GM10266 (cell line): ENCODE measurements at regions not wholly inside any gene's neighbourhood (a gene's known extent, or its start where the extent isn't known, plus 50 kb on each side); places are given as distances from the start of the nearest gene placed in this dataset.
A peak's percentile ranks its signal among the peaks of the same experiment; 100 is the strongest.
"Not testable (repeated sequence)": the region's sequence is repeated elsewhere in the genome, so short reads cannot be mapped to it uniquely, and the experiment has no call there.

Source experiments
- DNase-seq: peaks from one replicate; pipeline ENCODE4 v3.0.0; 2012; ENCODE audit errors: extremely low spot score
- CTCF ChIP-seq: IDR thresholded peaks from 2 replicates; pipeline ENCODE4 v1.5.1; 2012; ENCODE audit warnings: mild to moderate bottlenecking, low read depth; ENCODE audit not compliant: control insufficient read depth, insufficient read depth; ENCODE audit errors: missing control alignments

GRCh38 chr1:184836934-184837895, 82.6 kb upstream of the EDEM3 start:
- no peak for TF ChIP-seq CTCF
- DNase-seq = no peak

GRCh38 chr1:184836141-184836540, 81.5 kb upstream of the EDEM3 start:
- TF ChIP-seq CTCF = no peak
- no peak for DNase-seq

GRCh38 chr1:184833994-184834393, 79.3 kb upstream of the EDEM3 start:
- DNase-seq = not testable (repeated sequence)

GRCh38 chr1:184832517-184832916, 77.9 kb upstream of the EDEM3 start:
- TF ChIP-seq CTCF = no peak
- DNase-seq = no peak

- not testable (repeated sequence) for DNase-seq
Measured at GRCh38 chr1:184829496-184829895, 74.8 kb upstream of the EDEM3 start.

- no peak for DNase-seq
- no peak for TF ChIP-seq CTCF
Measured at GRCh38 chr1:184828369-184828717, 73.7 kb upstream of the EDEM3 start.

GRCh38 chr1:184827600-184828368, 73.1 kb upstream of the EDEM3 start:
- no peak for TF ChIP-seq CTCF
- DNase-seq = no peak

GRCh38 chr1:184826001-184826400, 71.3 kb upstream of the EDEM3 start:
- TF ChIP-seq CTCF = no peak
- DNase-seq = peak; percentile 10
